Stimulated activated CD8-positive, alpha-beta memory T cell treated with anti-CD3 and anti-CD28 coated beads, Interleukin-15, amount 100 ng/mL, for 1 hour (primary cell): ENCODE measurements at regions not wholly inside any gene's neighbourhood (a gene's known extent, or its start where the extent isn't known, plus 50 kb on each side); places are given as distances from the start of the nearest gene placed in this dataset.

Experiments used
- DNase-seq: peaks from one replicate; pipeline ENCODE4 v3.0.0-alpha.2; 2020; ENCODE audit warnings: low read depth

GRCh38 chr3:72459588-72459987 lies 388.7 kb downstream of the SHQ1 start:
- DNase-seq: no peak

DNA sequence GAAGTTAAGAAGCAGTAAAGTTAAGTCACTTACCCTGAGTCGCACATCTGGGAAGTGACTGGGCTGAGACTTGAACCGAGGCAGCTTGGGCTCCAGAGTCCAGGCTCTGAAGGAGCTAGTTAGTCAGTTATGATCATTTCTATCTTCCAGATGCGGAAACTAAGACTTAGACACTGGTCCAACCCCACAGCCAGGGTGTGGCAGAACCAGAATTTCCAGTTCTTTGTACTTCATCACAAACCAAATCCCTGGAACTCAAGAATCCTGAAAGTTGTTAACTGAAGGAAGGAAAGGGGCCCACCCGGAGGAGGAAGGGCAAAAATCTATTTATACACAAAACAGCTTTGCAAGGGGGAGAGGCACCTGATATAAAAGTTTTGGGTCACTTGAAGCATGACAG lies 389.9 kb downstream of the SHQ1 start:
- no peak for DNase-seq

DNA sequence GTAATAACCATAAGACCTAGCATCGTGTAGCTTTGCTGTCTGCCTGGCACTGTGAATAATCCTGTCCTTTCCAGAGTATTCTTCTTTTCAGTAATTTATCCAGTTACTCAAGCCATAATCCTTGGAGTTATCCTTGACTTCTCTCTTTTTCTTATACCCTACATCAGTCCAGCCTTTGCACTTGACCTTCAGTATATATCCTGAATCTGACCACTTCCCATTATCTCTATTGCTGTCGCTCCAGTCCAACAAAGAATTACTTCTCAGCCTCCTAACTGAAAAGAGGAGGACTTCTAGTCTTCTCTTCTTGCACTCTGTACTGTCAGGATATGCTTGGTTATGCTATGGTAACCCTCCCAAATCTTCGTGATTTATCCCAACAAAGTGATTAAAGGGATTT lies 393.8 kb downstream of the SHQ1 start:
- no peak for DNase-seq

GRCh38 chr3:72453706-72454105 lies 394.5 kb downstream of the SHQ1 start:
- no peak for DNase-seq

- no peak for DNase-seq
Measured at GRCh38 chr3:72452745-72453144, 395.5 kb downstream of the SHQ1 start.

DNA sequence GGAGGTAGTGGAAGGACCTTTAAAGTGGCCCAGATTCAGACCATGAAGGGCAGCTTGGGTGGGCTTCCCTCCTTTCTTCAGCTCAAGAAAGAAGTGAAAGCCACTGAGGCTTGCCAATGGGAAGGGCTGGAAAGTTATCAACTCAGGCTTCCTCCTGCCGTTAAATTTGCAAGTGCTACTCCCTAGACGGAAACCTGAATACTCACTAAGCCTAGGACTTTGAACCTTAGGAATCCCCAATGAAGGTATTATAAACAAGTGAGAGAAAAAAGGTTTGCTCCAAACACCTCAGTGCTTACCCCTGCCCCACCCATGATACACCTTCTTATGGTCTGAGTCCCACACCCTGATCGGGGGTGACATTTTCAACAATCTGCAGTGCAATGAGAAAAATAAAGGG lies 396.4 kb downstream of the SHQ1 start:
- DNase-seq: no peak

DNA sequence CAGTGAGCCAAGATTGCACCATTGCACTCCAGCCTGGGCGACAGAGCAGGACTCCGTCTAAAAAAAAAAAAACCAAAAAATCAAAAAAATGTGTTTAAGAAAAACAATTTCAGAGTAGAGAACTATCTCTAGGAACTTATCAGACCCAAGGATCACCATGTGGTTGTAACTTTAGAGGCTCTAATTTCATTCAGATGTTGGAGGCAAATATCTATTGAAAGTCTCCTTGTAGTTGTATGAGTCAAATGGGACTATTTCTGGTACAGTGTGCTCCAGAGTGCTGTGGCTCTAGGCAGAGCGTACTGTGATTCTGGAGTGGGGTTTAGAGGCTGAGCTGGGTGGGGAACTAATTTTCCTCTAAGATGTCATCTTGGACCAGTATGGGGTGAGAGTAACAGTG lies 398.7 kb downstream of the SHQ1 start:
- DNase-seq: no peak

DNA sequence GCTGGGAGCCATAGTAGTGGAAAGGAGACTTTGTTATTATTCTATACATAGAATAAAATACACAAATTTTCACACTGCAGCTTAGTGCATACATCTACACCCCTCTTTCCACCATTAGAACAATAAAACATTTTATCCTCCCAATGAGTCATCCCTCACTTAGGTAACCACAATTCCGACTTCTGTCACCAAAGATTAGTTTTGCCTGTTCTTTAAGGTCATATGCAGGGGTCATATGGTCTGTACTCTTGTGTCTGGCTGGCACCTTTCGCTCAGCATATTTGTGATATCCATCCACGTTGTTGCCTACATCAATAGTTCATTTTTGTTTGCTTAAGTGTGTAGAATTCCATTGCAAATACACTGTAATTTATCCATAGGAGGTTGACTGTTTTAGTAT lies 399.4 kb downstream of the SHQ1 start:
- DNase-seq: no peak

DNA sequence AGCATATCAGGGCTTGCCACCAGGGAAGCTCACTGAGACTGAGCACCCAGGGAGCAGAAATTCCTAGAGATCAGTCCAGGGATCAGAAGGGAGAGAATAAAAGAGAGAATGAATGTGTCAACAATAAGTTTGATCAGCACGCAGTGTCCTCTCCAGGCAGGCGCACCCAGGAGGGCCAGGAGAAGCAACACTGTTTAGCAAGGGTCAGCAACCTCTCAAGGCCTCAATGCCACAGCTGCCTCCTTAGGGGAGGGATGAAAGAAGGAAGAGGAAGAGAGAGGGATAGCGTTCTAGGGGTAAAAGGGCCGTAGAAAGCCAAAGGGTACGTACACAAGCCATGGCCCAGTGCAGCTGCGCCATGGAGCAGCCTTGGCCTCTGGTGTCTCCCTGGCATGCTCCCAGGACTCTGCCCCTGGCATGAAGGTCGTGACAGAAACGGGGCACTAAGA lies 399.8 kb downstream of the SHQ1 start:
- no peak for DNase-seq

DNA sequence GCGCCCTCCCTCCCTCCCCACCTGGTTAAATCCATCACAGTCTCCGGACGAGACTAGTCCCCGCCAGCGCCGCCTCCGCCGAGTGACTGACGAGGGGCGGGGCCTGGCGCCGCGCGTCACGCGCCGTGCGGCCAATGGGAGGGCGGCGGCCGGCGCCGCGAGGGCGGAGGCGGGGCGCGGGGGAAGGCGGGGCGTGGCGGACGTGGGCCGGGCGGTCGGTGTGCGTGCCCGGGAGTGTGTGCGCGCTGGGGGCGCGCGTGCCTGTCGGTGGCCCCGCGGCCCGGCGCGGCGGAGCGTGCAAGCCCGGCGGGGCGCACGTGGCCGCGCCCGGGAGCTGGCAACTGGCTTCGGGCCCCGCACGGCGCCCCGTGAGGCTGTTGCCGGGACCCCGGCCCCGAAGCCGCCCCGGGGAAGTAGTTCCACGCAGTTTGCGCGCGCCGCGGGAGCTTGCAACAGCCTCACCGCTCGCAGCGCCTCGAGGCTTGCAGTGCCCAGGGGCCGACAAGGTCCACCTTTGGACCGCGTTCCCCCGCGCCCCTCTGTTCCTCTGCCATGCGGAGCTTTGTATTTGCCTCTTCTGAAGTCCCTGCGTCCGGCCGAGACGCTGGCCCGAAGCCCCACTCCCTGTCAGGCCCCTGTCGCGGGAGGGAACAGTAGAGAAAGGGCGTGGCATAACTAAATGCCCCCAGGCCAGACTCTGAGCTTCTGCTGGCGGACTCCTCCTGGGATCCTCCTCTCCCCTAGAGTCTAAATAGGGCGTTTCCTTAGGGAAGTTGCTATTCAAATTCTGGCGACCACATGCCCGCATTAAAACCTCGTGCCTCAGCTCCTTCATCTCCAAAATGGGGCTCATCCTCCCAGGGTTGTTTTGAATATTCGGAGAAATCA lies 400.9 kb downstream of the SHQ1 start:
- peak; percentile 81 for DNase-seq

DNA sequence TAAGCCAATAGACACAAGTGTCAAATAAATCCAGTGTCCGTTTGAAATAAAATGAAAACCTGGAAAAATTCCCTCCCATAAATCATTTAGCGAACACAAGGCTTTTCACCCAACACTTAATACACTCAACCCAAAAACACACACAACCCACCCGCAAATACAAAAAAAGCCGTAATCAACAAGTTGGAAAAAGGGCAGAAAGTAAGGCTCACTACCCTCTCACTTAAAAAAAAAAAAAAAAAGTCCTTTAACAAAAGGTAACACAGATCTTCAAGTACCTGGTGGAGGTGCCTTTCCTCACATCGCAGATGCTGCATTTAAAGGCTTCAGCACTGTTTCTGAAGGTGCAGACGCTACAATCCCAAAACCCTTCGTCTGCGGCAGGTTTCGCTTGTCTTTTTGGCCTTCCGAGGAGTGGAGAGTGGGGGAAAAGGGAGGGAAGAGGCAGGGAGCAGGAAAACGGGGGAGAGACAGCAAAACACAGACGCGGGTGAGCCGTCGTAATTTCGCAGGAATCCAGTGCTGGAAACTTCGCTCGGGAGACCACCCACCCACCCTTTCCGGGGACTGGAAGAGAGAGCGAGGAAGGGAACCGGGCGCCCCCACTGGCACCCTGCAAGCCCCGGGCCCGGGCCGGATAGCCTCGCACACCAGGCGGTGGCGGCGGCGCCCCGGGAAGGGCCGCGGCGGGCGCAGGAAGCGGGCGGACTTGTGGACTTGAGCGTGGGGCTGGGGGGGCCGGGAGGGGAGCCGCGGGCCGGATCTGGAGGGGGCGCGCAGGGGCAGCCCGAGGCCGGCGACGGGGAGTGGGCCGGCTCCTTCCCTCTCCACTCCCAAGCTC lies 401.8 kb downstream of the SHQ1 start, which contains the start of gene RYBP:
RYBP (minus strand) TSS at position 404 of the 841 bp plus-strand sequence.
- DNase-seq: no peak

DNA sequence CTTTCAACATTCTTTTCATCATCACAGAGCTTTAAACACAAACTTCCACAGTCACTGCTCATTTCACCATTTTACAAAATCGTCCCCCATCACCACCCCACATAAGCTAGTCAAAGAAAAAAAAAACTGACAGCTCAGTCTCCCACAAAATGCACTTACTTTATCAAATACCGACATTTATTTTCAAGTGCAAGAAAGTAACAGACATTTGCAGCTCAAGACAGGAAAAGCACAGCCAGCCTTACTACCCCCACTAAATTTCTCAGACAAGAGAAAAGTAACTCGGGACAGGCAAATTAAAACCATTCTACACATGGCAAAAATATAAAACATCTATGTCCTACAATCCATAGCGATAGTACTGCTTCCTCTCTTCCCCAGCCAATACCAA lies 402.4 kb downstream of the SHQ1 start:
- DNase-seq: no peak

DNA sequence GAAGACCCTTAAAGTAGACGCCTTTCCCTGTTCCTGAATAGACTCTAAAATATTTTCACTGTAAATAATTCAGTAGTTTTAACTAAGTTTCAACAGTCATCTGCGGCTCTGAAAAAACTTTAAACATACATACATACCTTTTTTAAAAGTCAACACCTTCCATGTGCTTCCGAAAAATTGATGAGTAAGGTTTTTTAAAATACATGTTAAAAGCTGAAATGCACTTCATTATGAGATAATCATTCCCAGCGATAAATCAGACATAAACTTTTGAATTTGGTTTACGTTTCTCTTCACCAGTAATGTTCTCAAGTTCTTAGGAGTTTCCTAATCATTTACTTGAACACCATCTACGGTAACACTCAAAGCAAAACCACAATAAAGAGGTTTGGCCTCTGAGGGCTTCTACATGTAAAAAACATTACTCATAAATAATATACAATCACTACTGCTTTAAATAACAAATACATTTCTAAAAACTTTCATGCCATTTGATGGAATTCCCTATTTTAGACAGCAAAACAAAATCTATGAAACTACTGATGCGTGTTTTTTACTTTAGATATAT lies 403.5 kb downstream of the SHQ1 start:
- no peak for DNase-seq

DNA sequence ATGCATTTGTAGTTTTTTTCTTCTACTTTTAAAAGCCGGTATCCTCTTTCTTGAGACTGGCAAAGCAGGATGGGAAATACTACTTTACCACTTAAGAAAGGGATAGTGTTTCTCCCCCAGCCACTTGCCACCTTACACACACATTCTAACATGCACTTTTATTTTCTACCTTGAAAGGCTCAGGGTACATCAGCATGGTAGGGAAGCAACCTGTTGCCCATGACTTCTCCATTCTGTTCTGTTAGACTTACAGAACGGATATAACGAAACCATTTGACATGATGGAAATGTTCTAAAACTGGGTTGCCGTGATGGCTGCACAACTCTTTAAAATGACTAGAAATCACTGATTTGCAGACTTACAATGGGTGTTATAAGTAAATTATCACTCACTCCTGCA lies 405.5 kb downstream of the SHQ1 start:
- DNase-seq: no peak

DNA sequence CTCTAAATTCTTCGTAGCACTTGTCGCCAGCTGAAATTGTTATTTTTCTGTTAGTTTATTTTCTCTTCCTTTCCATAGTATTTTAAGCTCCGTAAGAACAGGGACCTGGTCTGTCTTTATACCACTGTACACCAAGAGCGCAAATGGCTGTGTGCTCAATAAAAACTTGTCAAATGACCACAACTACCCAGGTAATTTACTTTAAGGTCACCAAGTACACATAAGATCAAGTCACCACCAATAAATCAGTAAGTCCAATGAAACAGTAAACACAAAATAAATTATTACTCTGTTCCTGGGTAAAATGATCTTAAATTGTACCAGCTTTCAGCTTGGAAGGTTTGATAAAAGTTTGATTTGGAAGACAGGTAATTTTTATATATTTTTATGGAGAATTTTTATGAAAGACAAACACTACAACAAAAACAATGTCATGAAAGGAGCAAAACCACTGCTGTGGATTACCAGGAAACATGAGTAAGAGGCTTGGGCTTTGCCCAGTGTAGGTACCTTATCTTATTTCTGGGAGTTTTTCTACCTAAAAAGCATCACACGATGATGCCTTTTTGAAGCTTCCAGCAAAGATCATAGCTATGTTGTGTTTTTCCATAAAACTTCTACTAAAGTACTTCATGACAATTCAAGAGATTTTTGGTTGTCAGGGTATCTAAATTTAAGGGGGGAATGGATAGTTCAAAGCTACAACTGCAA lies 406.8 kb downstream of the SHQ1 start:
- no peak for DNase-seq

GRCh38 chr3:72440491-72440890 lies 407.8 kb downstream of the SHQ1 start:
- DNase-seq: no peak

DNA sequence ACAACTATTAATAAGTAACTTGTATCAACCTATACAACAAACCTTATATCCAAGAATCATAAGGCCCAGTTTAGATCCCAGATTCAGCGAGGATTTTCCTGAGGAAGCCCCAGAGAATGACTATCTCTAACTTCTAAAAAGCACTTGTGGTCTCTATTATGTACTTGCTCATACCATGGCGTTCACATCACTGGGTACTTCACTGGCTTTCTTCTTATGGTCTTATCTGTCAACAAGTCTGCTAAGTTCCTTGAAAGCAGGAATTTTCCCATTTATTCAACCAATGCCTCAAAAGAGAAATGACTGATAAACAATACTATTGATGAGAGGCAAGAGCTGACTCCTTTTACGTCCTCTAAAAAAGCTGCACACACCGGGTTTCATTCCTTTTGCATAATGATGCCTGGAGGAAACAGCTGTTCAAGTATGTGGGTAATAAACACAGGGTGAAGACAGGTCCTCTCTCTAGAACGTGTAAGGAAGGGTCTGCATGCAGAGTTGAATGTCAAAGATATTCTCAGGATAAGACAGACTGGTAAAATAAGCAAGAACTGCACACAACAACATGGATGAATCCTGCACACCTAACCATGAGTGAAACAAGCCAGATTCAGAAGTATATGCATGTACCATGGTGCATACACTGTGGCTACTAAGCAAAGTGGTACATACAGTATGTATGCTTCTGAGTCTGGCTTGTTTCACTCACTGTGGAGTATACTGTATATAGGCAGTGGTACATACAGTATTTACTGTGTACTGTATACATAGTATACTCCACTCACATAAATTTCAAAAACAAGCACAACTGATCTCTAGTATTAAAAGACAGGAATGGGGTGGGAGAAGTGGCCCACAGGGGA lies 408.7 kb downstream of the SHQ1 start:
- no peak for DNase-seq

- no peak for DNase-seq
Measured at GRCh38 chr3:72437661-72438406, 410.4 kb downstream of the SHQ1 start.

- no peak for DNase-seq
Measured at GRCh38 chr3:72436863-72437592, 411.2 kb downstream of the SHQ1 start.

DNA sequence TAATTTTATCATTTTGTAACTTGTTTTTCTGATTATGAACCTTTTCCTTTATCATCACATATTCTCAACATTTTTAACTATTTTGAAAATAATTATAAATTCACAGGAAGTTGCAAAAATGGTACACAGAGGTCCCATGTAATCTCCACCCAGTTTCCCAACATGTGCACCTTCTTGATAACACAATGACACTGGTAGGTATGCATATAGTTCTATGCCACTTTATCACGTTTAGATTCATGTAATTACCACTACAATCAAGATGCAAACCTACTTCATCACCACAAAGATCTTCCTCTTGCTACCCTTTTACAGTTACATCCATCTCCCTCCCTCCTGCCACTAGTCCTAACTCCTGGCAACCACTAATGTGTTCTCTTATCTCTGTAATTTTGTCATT lies 413.9 kb downstream of the SHQ1 start:
- DNase-seq: no peak
